Prostate gland (tissue), 1 donor: ENCODE measurements at regions not wholly inside any gene's neighbourhood (a gene's known extent, or its start where the extent isn't known, plus 50 kb on each side); places are given as distances from the start of the nearest gene placed in this dataset.

Experiments
- POLR2A ChIP-seq: fragments of 450-650 bp; IDR thresholded peaks from one replicate; pipeline ENCODE4 v1.6.1; 2016; ENCODE audit warnings: antibody characterized with exemption, mild to moderate bottlenecking
- POLR2AphosphoS5 ChIP-seq: sonication (generic); formaldehyde crosslinking; IDR thresholded peaks from one replicate; pipeline ENCODE4 v1.6.1; 2017; ENCODE audit warnings: antibody characterized with exemption

GRCh38 chr12:67937822-67938221 is 51.4 kb upstream of the IFNG-AS1 start:
- no peak for TF ChIP-seq POLR2AphosphoS5
- no peak for TF ChIP-seq POLR2A
